ENCODE measurements at regions not wholly inside any gene's neighbourhood (a gene's known extent, or its start where the extent isn't known, plus 50 kb on each side); places are given as distances from the start of the nearest gene placed in this dataset.

GRCh38 chr5:10856683-10857337, 95.8 kb upstream of the DAP start (continued):
- TF ChIP-seq, protein P1, sequence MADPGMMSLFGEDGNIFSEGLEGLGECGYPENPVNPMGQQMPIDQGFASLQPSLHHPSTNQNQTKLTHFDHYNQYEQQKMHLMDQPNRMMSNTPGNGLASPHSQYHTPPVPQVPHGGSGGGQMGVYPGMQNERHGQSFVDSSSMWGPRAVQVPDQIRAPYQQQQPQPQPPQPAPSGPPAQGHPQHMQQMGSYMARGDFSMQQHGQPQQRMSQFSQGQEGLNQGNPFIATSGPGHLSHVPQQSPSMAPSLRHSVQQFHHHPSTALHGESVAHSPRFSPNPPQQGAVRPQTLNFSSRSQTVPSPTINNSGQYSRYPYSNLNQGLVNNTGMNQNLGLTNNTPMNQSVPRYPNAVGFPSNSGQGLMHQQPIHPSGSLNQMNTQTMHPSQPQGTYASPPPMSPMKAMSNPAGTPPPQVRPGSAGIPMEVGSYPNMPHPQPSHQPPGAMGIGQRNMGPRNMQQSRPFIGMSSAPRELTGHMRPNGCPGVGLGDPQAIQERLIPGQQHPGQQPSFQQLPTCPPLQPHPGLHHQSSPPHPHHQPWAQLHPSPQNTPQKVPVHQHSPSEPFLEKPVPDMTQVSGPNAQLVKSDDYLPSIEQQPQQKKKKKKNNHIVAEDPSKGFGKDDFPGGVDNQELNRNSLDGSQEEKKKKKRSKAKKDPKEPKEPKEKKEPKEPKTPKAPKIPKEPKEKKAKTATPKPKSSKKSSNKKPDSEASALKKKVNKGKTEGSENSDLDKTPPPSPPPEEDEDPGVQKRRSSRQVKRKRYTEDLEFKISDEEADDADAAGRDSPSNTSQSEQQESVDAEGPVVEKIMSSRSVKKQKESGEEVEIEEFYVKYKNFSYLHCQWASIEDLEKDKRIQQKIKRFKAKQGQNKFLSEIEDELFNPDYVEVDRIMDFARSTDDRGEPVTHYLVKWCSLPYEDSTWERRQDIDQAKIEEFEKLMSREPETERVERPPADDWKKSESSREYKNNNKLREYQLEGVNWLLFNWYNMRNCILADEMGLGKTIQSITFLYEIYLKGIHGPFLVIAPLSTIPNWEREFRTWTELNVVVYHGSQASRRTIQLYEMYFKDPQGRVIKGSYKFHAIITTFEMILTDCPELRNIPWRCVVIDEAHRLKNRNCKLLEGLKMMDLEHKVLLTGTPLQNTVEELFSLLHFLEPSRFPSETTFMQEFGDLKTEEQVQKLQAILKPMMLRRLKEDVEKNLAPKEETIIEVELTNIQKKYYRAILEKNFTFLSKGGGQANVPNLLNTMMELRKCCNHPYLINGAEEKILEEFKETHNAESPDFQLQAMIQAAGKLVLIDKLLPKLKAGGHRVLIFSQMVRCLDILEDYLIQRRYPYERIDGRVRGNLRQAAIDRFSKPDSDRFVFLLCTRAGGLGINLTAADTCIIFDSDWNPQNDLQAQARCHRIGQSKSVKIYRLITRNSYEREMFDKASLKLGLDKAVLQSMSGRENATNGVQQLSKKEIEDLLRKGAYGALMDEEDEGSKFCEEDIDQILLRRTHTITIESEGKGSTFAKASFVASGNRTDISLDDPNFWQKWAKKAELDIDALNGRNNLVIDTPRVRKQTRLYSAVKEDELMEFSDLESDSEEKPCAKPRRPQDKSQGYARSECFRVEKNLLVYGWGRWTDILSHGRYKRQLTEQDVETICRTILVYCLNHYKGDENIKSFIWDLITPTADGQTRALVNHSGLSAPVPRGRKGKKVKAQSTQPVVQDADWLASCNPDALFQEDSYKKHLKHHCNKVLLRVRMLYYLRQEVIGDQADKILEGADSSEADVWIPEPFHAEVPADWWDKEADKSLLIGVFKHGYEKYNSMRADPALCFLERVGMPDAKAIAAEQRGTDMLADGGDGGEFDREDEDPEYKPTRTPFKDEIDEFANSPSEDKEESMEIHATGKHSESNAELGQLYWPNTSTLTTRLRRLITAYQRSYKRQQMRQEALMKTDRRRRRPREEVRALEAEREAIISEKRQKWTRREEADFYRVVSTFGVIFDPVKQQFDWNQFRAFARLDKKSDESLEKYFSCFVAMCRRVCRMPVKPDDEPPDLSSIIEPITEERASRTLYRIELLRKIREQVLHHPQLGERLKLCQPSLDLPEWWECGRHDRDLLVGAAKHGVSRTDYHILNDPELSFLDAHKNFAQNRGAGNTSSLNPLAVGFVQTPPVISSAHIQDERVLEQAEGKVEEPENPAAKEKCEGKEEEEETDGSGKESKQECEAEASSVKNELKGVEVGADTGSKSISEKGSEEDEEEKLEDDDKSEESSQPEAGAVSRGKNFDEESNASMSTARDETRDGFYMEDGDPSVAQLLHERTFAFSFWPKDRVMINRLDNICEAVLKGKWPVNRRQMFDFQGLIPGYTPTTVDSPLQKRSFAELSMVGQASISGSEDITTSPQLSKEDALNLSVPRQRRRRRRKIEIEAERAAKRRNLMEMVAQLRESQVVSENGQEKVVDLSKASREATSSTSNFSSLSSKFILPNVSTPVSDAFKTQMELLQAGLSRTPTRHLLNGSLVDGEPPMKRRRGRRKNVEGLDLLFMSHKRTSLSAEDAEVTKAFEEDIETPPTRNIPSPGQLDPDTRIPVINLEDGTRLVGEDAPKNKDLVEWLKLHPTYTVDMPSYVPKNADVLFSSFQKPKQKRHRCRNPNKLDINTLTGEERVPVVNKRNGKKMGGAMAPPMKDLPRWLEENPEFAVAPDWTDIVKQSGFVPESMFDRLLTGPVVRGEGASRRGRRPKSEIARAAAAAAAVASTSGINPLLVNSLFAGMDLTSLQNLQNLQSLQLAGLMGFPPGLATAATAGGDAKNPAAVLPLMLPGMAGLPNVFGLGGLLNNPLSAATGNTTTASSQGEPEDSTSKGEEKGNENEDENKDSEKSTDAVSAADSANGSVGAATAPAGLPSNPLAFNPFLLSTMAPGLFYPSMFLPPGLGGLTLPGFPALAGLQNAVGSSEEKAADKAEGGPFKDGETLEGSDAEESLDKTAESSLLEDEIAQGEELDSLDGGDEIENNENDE (IDR thresholded peaks at IDR 0.05; ENCODE audit: insufficient replicate concordance, low read length): peak; percentile 56
- TF ChIP-seq ASH2L (IDR thresholded peaks at IDR 0.05; ENCODE audit: low read length) (peak; percentile 69), RFX5 (IDR thresholded peaks at IDR 0.05; ENCODE audit: borderline replicate concordance, low read depth, low read length) (no peak), TEAD4 (IDR thresholded peaks at IDR 0.05; ENCODE audit: low read depth, low read length) (peak; percentile 86), SUZ12 (IDR thresholded peaks at IDR 0.05; ENCODE audit: low read length) (no peak), CHD1 (IDR thresholded peaks at IDR 0.05; ENCODE audit: low read depth, low read length) (no peak), CTBP2 (IDR thresholded peaks at IDR 0.05; ENCODE audit: borderline replicate concordance, insufficient read depth, insufficient read length, low read length) (no peak)
- TF ChIP-seq, protein P2, sequence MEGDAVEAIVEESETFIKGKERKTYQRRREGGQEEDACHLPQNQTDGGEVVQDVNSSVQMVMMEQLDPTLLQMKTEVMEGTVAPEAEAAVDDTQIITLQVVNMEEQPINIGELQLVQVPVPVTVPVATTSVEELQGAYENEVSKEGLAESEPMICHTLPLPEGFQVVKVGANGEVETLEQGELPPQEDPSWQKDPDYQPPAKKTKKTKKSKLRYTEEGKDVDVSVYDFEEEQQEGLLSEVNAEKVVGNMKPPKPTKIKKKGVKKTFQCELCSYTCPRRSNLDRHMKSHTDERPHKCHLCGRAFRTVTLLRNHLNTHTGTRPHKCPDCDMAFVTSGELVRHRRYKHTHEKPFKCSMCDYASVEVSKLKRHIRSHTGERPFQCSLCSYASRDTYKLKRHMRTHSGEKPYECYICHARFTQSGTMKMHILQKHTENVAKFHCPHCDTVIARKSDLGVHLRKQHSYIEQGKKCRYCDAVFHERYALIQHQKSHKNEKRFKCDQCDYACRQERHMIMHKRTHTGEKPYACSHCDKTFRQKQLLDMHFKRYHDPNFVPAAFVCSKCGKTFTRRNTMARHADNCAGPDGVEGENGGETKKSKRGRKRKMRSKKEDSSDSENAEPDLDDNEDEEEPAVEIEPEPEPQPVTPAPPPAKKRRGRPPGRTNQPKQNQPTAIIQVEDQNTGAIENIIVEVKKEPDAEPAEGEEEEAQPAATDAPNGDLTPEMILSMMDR (IDR thresholded peaks at IDR 0.05; ENCODE audit: control extremely low read depth in 1 of 3, insufficient read depth in 1 of 3, low read depth in 1 of 3, low read length in 3 of 3): peak; percentile 76 to 91 (median 86)

All from H1 (cell line).